GM19035 (cell line): ENCODE measurements at regions not wholly inside any gene's neighbourhood (a gene's known extent, or its start where the extent isn't known, plus 50 kb on each side); places are given as distances from the start of the nearest gene placed in this dataset.

Experiments used
- ATAC-seq: cut with Tn5 transposase; IDR thresholded peaks from one replicate; pipeline ENCODE4 v1.9.1; 2021; ENCODE audit not compliant: unreplicated experiment

- ATAC-seq = peak; percentile 87
Measured at GRCh38 chr18:38940863-38941531, 1375.4 kb upstream of the CELF4 start.

- peak; percentile 29 for ATAC-seq
Measured at GRCh38 chr18:38940475-38940862, 1374.9 kb upstream of the CELF4 start.

- peak; percentile 50 for ATAC-seq
Measured at GRCh38 chr18:38933910-38934510, 1368.4 kb upstream of the CELF4 start.

GRCh38 chr18:38933322-38933721, 1367.7 kb upstream of the CELF4 start:
- ATAC-seq = no peak

- peak; percentile 56 for ATAC-seq
Measured at GRCh38 chr18:38932752-38933151, 1367.2 kb upstream of the CELF4 start.

GRCh38 chr18:38931754-38932050, 1366.1 kb upstream of the CELF4 start:
- ATAC-seq = no peak

- no peak for ATAC-seq
Measured at GRCh38 chr18:38930881-38931753, 1365.5 kb upstream of the CELF4 start.

GRCh38 chr18:38923540-38923939, 1357.9 kb upstream of the CELF4 start:
- ATAC-seq = no peak

GRCh38 chr18:38923126-38923525, 1357.5 kb upstream of the CELF4 start:
- no peak for ATAC-seq

- no peak for ATAC-seq
Measured at GRCh38 chr18:38909972-38910371, 1344.4 kb upstream of the CELF4 start.

GRCh38 chr18:38902796-38903195, 1337.2 kb upstream of the CELF4 start:
- no peak for ATAC-seq

- no peak for ATAC-seq
Measured at GRCh38 chr18:38900445-38900844, 1334.8 kb upstream of the CELF4 start.

- ATAC-seq = no peak
Measured at GRCh38 chr18:38900031-38900430, 1334.4 kb upstream of the CELF4 start.

- ATAC-seq = no peak
Measured at GRCh38 chr18:38899252-38899651, 1333.7 kb upstream of the CELF4 start.

GRCh38 chr18:38898167-38898566, 1332.6 kb upstream of the CELF4 start:
- ATAC-seq = no peak

- ATAC-seq = no peak
Measured at GRCh38 chr18:38895560-38895959, 1330.0 kb upstream of the CELF4 start.

- ATAC-seq = no peak
Measured at GRCh38 chr18:38887671-38888020, 1322.0 kb upstream of the CELF4 start.

- no peak for ATAC-seq
Measured at GRCh38 chr18:38886861-38887670, 1321.5 kb upstream of the CELF4 start.

- ATAC-seq = no peak
Measured at GRCh38 chr18:38886235-38886634, 1320.6 kb upstream of the CELF4 start.

GRCh38 chr18:38884050-38884449, 1318.5 kb upstream of the CELF4 start:
- no peak for ATAC-seq

- ATAC-seq = no peak
Measured at GRCh38 chr18:38883111-38883510, 1317.5 kb upstream of the CELF4 start.
